Skin of body (tissue), 1 donor: ENCODE measurements at regions not wholly inside any gene's neighbourhood (a gene's known extent, or its start where the extent isn't known, plus 50 kb on each side); places are given as distances from the start of the nearest gene placed in this dataset.

Experiments used
- DNase-seq: peaks from one replicate; lab custom pipeline; 2025; lab: John Stamatoyannopoulos, UW

DNA sequence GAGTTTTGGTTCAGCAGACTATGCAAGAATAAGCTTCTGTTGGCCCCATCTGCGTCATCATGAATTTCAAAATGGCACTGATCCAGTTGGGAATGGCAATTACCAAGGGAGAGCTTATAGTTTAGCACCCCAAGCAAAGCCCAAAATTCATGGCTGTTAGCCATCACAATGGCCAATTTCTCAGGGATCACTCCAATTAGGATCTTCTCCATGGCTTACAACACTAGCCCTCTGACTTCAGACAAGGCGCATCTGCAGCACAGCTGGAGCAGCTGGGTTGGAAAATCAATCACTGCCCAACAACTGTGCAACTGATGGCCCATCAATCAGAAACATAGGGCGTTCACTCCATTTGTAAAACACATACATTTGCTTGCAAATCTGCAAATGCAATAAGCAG lies 273.6 kb downstream of the SRBD1 start:
- DNase-seq, result peak; percentile 88

DNA sequence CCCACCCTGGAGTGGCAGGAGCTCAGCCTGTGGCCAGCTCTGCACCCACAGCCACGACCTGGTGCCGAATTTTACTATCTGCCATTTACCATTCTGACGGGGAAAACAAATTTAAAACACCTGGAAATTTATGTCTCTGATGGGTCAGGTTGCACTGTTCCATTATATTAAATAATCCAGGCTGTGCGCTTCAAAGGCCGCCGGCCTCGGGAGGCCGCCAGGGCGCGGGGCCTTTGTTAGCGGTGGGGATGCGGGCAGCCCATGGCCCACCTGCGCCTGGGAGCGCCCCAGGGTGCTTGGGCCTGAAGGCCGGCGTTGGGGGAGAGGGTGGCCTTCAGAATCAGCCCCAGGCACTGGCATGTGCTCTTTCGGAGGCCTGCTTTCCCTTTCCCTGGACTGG lies 276.9 kb downstream of the SRBD1 start:
- no peak for DNase-seq

DNA sequence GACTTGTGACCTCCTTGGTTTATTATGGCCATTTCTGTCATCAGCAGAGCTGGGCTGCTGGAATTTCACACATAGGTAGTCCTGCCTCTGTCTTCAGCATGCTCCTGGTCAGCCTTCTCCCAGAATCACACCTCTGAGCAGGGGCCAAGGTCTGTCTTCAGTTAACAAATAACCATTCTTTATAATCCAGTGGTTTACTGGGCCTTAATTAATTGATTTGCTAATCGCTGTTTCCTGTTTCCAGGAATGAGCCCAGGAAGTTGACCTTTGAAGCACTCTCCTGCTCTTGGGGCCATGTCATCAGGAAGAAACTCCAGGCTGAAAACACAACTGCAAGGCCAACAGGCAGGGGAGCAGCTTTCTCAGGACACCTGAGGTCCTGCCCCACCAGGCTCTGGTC lies 278.5 kb downstream of the SRBD1 start:
- no peak for DNase-seq

DNA sequence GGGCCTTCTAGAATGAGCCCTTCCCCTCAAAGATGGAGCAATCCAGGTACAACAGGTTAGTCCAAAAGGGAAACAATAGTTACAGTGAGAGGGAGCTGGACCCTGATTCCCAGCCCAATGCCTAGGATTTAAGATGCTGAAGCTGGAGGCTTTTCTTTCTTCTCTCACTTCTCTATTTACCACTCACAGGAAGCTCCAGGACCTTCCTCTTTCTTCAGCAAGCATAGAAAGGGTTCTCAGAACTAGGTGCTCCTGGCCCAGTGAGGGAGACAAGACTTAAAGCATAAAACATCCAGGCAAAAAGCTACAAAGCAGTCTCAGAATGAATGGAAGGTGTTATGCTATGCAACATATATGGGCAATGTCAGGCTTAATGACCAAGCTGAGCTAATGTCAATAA lies 279.0 kb downstream of the SRBD1 start:
- DNase-seq, result no peak

GRCh38 chr2:45331410-45331786 lies 279.7 kb downstream of the SRBD1 start:
- DNase-seq, result no peak

DNA sequence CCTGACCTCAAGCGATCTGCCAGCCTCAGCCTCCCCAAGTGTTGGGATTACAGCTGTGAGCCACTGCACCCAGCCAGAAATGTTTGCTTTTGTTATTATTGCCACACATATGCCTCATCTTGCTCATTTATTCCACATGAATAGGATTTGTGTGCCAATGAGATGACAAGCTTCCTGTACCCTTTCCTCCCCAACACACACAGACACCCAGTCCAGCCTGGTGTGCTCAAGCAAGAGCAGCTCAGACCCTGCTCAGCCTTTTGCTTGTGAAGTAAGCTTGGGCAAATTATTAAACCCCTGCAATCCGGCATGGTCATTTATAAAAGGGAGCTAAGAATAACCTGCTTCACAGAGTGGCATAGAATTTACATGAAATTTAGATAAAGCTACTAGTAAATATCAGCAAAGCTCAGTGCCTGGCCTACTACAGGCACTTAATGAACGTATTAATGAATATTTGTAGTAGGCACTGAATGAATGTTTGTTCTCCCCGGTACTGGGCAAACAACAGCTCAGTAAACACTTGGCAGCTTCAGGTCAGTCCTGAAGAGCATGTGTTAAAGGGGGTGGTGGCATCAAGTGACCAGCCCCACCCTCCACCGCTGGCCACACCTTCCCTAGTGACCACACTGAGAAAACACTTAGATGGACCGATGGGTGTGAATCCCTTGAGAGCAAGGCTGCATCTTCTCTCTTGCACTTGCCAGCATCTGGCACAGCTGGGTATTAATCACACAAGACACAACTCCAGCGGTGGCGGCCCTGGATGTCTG lies 280.2 kb downstream of the SRBD1 start:
- DNase-seq, result no peak

DNA sequence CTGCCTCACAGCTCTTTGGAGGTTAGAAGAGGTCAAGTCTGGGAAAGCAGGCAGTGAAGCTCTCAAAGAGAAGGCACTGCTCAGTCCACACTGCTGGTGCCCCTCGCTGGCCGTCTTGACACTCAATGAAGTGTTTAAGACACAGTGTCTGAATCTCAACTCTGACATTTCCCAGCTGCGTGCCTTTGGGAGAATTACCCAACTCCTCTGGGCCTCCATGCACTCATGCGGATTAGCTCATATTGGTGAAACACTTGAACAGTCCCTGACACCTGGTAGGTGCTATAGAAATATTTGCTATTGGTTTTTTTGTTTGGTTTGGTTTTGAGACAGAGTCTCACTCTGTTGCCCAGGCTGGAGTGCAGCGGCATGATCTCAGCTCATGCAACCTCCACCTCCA lies 281.0 kb downstream of the SRBD1 start:
- DNase-seq, result no peak

- DNase-seq, result no peak
Measured at GRCh38 chr2:45329045-45329677, 281.9 kb downstream of the SRBD1 start.

DNA sequence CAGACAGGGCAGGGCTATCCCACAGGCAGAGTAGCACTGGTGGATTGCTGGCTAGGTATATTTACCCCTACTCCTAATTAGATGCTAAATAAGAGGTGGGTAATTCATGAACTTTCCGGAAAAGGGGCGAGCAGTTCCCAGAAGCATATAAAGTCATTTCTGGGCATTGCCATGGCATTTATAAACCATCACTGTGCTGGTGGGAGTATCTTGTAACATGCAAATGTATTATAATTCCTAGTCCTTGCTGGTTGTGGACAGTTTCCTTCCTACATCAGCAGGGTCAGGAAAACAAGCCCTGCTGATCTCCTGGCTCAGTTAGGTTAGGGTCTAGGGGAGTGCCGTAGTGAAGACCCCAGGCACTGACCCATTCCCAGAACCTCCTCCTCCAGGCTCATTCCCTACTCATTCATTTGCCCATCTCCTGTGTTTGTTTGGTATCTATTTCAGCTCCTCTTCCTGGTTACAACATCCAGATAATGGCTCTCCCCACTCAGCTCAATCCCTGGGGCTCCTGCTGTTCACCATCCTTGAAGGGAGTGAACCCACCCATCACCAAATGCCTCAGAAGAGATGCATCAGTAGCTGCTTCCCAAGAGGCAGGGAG lies 282.7 kb downstream of the SRBD1 start:
- no peak for DNase-seq

- DNase-seq, result no peak
Measured at GRCh38 chr2:45323344-45323743, 287.7 kb downstream of the SRBD1 start.

- DNase-seq, result no peak
Measured at GRCh38 chr2:45320956-45321355, 290.1 kb downstream of the SRBD1 start.

GRCh38 chr2:45319683-45320455 lies 291.2 kb downstream of the SRBD1 start:
- DNase-seq, result no peak

- DNase-seq, result no peak
Measured at GRCh38 chr2:45318686-45319085, 292.4 kb downstream of the SRBD1 start.

DNA sequence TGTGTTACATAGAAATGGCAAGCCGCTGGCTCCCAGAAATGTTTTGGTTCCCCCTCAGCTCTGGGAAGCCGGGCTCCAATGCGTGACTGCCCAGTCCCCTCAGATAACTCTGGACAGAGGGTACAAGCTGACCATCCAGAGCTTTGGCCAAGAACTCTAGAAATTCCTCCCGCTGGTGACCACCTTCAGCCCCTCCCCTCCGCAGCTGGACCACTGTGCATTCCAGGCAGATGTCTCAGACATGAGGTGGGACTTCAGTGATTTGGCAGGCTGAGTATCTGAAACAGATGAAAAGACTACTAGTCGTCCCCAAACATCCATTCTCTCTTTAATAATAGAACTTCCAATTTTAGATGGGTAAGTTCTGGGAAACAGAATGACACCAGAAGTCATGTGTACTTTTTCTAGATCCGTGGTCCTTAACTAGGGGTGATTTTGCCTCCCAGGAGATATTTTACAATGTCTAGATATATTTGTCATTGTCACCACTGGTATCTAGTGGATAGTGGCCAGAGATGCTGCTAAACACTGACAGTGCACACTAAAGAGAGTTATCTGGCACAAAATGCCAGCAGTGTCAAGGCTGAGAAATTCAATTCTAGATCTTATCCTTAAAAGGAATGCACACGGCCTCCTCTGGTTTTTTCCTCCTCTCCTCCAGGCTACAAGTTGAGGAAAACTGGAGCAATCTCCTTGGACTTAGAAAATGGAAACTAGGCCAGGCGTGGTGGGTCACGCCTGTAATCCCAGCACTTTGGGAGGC lies 294.3 kb downstream of the SRBD1 start:
- no peak for DNase-seq

DNA sequence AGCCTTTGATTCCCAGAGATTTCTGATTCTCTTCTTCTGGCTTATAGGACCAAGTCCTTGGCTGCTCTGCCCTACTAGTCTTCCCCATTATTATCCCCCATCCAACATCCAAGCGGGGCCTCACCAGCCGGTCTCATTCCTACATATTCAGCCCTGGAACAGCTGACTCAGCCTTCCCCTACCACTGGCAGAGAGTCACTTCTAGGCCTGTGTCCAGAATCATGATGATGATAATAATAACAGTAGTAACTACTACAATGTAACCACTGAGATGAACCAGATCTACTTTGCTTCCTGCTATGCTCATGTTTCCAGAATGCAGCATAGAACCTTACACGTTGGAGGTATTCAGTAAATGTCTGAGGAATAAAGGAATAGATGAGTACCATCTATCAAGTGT lies 295.2 kb downstream of the SRBD1 start:
- DNase-seq, result peak; percentile 9

GRCh38 chr2:45312275-45312674 lies 298.8 kb downstream of the SRBD1 start:
- no peak for DNase-seq

DNA sequence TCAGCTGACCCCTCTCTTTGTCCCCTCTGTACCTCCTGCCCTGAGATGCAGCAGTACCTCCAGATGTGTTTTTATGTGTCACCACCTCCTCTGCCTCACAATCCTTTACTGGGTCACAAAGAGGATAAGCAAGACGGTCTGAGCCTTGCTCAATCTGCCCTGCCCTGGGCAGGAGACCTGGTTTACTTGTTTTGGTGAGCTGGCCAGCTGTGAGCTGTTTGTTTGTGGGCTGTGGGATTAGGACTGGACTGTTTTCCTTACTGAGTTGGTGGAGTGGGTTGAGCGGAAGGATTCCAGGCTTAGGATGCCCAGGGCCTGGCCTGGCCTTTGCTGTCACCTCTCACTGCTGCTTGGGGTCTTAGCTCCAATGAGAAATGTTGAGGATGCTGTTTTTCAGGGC lies 299.5 kb downstream of the SRBD1 start:
- no peak for DNase-seq

DNA sequence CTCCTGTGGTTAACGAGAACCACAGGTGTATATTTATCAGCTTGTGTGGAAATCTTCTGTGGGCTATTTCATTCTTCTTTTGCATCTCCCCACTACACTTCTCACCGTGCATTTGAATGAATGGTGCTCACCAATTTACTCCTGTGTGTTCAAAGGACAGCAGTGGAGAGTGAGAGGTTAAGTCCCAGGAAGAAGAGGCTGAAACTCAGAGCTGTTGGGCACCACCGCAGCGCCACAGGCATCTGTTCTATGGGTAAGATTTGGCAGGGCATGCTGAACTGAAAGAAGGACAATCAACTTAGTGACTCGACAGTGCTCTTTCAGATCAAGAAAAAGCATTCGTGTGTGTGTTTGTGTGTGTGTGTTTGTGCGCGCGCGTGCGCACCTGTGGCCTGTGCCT lies 297.9 kb upstream of the SIX2 start:
- DNase-seq, result no peak

- DNase-seq, result no peak
Measured at GRCh38 chr2:45305599-45305998, 296.3 kb upstream of the SIX2 start.

- no peak for DNase-seq
Measured at GRCh38 chr2:45303417-45304202, 294.4 kb upstream of the SIX2 start.
